COLO829 (cell line): ENCODE measurements at regions not wholly inside any gene's neighbourhood (a gene's known extent, or its start where the extent isn't known, plus 50 kb on each side); places are given as distances from the start of the nearest gene placed in this dataset.
"Not testable (repeated sequence)": the region's sequence is repeated elsewhere in the genome, so short reads cannot be mapped to it uniquely, and the experiment has no call there.

Source experiments
- DNase-seq: peaks from one replicate; pipeline ENCODE4 v3.0.0; 2012; ENCODE audit warnings: low spot score

GRCh38 chr9:106109706-106110105, 415.4 kb downstream of the TMEM38B start:
- DNase-seq: not testable (repeated sequence)

GRCh38 chr9:106110483-106110882, 416.1 kb downstream of the TMEM38B start:
- no peak for DNase-seq

GRCh38 chr9:106111039-106111730, 416.8 kb downstream of the TMEM38B start:
- DNase-seq: no peak

DNA sequence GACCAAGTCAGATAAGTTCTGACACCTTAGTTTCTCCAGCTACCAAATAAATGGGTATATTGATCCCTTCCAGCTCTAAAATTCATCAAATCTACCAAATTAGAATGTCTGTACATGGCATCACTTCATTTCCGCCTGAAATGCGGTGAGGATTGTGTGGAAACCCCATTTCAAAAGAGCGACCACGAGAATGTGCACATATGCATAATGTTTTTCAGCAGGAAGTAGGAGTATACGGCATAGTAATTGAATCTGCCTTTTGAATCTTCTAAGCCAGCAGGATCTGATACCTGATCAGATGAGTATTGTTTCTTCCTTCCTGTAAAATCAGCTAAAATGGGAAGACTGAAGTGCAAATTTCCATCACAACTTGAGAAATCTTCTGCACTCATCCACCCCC, 418.6 kb downstream of the TMEM38B start:
- no peak for DNase-seq

GRCh38 chr9:106119176-106119575, 424.8 kb downstream of the TMEM38B start:
- no peak for DNase-seq

- no peak for DNase-seq
Observed at GRCh38 chr9:106120071-106120470, 425.7 kb downstream of the TMEM38B start.

- DNase-seq: no peak
Observed at GRCh38 chr9:106127776-106128175, 433.4 kb downstream of the TMEM38B start.

GRCh38 chr9:106130374-106130773, 436.0 kb downstream of the TMEM38B start:
- DNase-seq: no peak

DNA sequence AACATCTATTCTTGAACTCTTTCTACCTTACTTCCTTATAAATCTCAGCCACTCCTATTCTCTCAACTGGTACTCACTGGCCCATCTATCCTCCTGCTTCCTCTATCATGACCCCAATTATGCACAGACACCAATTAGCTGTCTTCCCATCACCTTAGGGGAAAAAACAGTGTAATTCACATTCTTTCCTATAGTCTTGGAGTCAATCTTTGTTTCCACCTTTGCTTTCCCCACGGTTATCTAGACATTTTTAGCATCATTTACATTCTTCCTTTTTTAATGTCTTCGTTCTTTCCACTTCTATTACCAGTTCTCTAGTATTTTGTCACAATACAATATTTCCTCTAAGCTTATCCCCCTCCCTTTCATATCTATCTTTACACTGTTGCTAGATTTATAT, 449.4 kb downstream of the TMEM38B start:
- DNase-seq: no peak

DNA sequence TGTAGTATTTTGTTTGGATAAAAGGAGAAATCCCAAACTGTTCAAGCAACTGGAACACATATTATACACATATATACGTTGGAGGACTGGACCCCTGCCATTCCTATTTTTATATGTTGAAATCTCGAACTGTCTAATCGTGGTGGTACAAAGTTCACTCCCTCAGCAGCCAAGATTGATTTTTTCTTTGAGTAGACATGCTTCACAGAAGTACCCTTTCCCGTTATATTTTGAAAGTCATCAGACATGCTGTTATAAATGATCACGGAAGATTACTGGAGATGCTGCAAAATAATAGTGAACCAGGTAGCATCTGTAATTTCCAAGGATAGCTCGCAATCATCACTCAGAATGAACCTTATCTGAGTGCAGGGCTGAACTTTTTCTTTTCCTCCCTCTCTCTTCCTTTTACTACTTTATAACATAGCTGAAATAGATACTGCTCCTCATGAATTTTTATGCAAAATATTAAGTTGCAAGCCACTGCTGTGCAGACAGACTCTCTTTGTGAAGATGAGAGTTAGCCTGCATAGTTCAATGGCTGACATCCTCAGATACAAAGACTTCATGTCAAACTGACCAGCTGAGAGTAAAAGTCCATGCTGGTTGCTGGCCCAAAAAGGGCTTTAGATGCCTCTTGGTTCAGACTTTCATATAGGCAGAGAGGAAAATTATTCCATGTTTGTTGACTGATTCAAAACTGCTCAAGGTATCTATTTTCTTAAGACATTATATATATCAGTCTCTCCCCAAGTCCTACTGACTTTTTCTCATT, 451.9 kb downstream of the TMEM38B start:
- peak; percentile 3 for DNase-seq

DNA sequence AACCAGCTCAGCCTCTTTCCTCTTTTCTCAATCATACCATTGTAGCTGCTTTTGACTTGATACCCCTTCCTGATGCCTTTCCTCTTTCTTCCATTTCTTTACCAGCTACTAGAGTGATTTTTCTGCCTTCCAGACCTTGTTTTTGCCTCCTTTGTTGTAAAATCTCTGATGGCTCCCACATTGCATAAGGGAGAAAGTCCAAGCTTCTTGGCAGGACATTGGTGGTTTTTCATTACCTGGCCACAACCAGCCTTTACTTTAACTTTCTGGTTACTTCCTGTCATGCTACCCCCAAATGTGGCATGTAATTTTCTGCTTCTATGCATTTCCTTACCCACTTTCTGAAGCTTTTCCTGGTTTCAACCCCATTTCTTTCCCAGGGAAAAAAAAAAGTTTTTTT, 452.5 kb downstream of the TMEM38B start:
- no peak for DNase-seq

- DNase-seq: no peak
Observed at GRCh38 chr9:106149956-106150355, 455.6 kb downstream of the TMEM38B start.

GRCh38 chr9:106156465-106156864, 462.1 kb downstream of the TMEM38B start:
- DNase-seq: no peak

GRCh38 chr9:106172265-106172664, 477.9 kb downstream of the TMEM38B start:
- DNase-seq: no peak

DNA sequence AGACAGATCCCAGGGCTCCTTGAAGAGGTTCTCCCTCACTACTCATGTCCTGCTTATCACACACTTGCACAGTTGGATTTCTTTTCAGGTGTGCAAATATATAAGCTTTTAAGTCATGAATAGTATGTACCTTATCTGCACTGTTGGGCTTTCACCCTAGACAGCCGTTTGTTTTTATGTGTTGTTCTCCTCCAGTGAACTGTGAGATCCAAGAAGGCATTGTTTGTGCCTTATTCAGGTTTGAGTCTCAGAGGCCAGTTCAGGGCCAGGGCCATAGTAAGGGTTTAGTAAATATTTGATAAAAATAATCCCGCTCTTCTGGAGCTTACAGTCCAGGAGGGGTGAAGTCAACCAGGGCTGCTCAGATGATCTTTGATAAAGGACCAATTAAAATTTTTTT, 480.0 kb downstream of the TMEM38B start:
- no peak for DNase-seq

- DNase-seq: no peak
Observed at GRCh38 chr9:106177216-106177615, 482.9 kb downstream of the TMEM38B start.

DNA sequence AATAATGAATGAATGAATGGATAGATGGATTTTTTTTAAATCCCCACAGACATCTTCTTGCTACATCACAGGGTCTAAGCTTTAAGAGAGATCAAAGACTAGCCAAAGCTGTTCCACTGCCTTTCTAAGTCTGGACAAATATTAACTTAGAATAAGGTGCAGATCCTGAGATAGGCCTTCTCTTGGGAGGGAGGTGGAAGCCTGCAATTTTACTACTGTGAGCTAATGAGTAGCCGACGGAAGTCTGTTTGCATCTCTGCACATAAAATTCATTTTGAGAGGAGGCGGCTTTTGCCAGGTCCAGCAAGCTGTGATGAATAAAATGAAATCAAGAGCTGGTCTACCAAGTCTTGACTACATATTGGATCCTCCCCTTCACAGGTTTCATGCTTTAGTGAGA, 484.9 kb downstream of the TMEM38B start:
- no peak for DNase-seq

DNA sequence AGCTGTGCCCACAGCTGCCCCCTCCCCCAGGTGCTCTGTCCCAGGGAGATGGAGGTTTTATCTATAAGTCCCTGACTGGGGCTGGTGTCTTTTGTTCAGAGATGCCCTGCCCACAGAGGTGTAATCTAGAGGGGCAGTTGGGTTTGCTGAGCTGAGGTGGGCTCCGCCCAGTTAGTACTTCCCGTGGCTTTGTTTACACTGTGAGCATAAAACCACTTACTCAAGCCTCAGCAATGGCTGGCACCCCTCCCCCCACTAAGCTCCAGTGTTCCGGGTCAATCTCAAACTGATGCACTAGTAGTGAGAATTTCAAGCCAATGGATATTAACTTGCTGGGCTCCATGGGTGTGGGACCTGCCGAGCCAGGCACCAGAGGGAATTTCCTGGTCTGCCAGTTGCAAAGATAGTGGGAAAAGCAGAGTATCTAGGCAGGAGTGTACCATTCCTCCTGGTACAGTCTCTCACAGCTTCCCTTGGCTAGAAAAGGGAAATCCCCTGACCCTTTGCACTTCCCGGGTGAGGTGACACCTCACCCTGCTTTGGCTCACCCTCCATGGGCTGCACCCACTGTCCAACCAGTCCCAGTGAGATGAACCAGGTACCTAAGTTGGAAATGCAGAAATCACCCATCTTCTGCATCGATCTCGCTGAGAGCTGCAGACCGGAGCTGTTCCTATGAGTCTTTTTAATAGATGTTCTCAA, 509.6 kb downstream of the TMEM38B start:
- DNase-seq: not testable (repeated sequence)

GRCh38 chr9:106207298-106207697, 513.0 kb downstream of the TMEM38B start:
- no peak for DNase-seq

DNA sequence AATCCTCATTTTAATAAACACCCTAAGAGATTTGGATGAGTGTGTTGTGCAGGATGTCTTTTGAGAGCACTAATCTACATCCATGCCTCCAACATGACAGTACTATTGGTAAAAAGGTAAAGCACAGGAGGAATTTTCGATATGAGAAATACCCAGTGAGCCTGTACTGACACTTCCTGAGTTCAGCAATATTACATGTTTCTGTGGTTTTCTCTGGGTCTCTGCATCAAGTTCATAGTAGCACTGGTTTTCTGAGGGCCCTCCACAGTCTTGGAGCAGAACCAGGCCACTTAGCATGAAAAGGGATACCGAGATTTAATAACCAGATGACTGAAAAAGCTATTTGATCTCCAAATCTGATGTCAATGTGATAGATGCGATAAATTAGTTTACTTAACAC, 524.1 kb downstream of the TMEM38B start:
- no peak for DNase-seq

DNA sequence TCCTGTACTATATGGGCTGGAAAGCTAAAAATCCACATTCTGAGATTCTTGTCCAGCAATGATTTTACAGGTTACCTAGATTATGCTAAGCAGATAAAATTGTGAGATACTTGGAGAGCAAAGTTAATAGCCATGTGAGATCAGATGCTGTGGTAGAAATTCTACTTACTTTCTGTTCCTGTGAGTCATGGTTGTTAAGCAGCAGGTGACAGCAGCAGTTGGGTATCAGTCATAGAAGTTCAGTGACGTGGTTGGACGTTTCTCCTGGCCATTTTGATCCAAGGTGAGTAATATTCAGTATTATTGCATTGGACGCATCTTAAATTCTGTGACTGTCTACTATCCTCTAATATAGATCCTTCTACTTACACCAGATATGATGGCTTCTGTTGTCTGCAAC, 524.5 kb downstream of the TMEM38B start:
- DNase-seq: no peak

GRCh38 chr9:106220415-106220814, 526.1 kb downstream of the TMEM38B start:
- DNase-seq: no peak

GRCh38 chr9:106228861-106229260, 534.5 kb downstream of the TMEM38B start:
- DNase-seq: no peak
